Body of pancreas (tissue), 4 donors: ENCODE measurements at regions not wholly inside any gene's neighbourhood (a gene's known extent, or its start where the extent isn't known, plus 50 kb on each side); places are given as distances from the start of the nearest gene placed in this dataset.

ENCODE experiments used
- CTCF ChIP-seq, 7 experiments: fragments of 450-650 bp in 4 of 7; fragments of 200-600 bp in 3 of 7; sonication (generic) in 3 of 7; IDR thresholded peaks; one replicate each; pipeline ENCODE4 v1.5.1; 2016 to 2019; ENCODE audit warnings: antibody characterized with exemption in 7 of 7
- POLR2A ChIP-seq, 3 donors: fragments of 450-650 bp; IDR thresholded peaks; one replicate each; pipeline ENCODE4 v1.6.1; 2016; ENCODE audit warnings: antibody characterized with exemption in 3 of 3, mild to moderate bottlenecking in 2 of 3

- TF ChIP-seq POLR2A (IDR thresholded peaks at IDR 0.05) (no peak), CTCF (IDR thresholded peaks at IDR 0.05) (no peak)
Measured at GRCh38 chr11:33957304-33957917, 65.5 kb upstream of the LMO2 start.
